ENCODE measurements at regions not wholly inside any gene's neighbourhood (a gene's known extent, or its start where the extent isn't known, plus 50 kb on each side); places are given as distances from the start of the nearest gene placed in this dataset.

DNA sequence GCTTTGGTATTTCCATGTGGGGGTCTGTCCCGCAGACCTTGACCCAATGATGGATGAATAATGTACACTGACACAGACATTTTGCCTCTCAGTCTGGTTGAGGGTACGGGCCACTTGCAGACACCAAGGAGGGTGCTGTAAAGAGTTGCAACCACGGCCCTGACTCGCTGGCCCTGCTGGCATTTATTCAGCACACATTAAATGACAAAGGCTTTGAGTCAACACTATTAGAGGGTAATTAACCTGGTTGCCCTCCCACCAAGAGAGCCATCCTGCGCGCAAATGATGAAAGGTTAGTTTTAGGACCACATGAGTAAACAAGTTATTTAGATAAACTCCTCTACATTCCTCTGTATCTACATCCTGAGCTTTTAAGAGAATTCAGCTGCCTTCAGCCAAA, 308.9 kb upstream of the MMS22L start:
- DNase-seq (ENCODE audit: low read depth): no peak

DNA sequence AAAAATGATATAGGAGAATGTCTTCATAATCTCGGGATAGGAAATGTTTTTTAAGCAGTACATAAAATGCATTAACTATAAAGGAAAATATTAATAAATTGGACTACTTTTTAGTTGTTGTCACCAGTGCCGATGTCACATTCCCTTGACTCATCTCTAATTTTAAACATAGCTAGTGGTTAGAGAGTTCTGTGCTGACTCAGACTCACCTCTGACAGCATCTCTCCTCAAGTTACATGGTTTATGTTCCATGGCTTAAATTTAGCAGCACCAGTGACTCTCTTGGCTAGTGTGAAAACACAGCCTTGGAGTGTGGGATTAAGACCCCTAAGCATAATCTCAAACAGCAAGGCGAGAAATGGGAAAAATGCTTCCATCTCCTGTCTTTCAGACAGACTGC, 311.8 kb upstream of the MMS22L start:
- DNase-seq (ENCODE audit: low read depth): no peak

DNA sequence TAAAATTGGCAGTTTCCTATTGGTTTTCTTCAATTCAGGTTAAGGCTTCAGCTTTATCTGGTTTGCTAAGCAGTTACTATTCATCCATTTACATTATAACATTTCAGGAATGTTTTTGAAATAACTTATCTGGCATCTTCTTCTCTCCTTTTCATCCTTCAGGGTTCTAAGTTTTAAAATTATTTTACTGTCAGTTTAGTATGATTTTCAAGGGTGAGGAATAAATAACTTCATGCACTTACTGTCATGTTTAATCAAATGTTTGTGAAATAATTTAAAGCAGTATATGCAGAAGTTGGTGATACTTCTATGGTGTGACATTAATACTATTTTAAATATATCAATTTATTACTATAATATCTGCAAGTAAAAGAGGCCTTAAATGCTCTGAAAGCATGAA, 338.1 kb upstream of the MMS22L start:
- DNase-seq (ENCODE audit: low read depth): no peak

DNA sequence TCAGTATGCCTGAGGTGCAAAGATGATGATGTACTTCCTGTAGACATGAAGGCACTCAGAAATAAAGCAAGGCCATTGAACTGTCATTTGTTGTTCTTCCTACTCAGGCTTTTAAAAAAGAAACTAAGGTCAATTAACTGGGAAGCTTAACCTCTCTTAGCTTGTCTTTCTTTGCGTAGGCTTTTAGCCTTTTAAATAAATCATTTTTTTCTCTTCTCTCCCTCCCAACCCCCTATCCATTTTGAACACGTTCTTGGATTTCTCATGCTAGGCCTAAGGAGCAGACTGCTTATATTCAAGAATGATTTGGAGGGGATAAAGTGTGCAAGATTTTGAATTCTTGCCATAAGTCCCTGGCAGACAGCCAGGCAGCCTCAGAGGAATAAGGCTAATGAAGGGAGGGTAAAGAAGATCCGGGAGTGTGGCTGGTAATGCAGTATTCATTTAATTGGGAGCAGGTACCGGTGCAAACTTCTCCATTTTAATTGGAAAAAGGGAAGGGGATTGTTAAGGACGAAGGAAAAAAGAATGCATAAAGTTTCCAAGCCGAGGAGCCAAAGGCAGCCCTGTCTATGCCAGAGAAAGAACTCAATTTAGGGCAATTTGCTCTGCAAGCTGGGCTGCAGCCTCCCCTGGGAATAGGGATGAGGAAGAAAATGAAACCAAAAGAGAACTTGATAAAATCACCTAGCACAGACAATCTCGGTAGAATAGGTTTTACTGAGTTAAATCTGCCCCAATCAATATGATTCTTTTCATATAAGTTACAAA, 343.8 kb upstream of the MMS22L start:
- DNase-seq (ENCODE audit: low read depth): no peak

DNA sequence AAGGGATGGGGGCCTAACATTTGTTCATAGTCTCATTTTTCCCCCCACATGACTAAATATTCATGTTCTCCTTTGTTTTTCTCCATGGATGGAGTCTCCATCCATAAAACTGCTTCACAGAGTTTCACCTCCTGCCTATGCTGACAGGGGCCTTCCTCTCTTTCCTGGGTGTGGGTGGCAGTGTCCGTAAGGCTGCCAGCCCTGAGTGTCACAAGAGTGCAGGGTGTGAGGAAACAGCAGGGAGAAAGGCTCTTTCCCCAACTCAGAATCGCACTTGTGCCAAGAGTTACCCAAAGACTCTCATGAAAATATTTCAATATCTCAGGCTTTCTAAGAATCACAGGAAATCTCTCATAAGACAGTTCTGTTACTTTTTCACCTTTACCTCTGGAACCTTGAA, 346.2 kb upstream of the MMS22L start:
- no peak for DNase-seq (ENCODE audit: low read depth)

DNA sequence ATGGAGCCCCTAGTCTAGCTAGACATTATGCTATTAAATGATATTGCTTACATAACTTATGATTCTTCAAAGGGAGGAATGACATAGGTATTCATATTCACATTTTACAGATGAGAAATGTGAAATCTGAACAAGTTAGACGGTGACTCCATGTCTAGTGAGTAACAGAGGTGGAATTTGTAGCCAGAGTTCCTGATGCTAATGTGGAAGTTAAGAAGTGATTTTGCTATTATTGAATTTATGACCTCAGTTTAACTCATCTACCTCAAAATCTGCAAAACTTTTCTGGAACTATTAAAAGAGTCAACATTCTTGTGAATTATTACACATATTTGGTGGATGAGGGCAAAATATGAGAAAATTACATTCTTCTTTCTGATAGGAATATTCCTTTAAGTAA, 347.6 kb upstream of the MMS22L start:
- DNase-seq (ENCODE audit: low read depth): no peak

DNA sequence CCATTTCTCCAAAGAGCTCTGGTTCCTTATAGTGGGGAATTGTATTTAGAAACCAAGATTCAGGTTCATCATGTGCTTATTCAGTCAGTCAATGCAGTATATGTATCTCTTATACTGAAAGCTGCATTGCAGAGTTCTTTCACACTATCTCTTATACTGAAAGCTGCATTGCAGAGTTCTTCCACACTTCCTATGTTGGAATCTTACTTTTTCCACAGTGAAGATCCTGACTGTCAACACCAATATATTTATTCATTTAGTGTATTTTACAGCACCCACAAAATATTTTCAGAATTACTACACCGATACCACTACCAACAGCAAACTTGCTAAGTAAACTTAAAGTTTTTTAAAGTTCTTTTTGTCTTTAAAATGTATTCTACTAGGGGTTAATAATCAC, 349.3 kb upstream of the MMS22L start:
- DNase-seq (ENCODE audit: low read depth): no peak

DNA sequence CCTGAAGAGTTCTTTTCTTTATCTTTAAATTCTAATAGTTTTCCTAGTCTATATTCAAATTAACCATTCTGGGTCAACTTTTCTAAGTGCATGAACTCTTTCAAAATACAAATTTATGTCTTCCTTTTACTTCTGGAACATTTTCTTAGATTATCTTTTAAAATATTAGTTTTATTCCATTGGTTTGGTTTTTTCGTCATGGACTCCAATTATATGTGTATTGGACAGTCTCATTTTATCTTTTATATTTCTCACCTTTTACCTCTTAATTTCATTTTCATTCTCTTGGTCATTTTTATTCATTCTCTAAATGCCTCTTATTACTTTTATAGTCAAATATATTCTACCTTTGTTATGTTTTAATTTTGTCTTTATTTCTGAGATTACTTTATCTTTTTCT, 356.7 kb upstream of the MMS22L start:
- no peak for DNase-seq (ENCODE audit: low read depth)

DNA sequence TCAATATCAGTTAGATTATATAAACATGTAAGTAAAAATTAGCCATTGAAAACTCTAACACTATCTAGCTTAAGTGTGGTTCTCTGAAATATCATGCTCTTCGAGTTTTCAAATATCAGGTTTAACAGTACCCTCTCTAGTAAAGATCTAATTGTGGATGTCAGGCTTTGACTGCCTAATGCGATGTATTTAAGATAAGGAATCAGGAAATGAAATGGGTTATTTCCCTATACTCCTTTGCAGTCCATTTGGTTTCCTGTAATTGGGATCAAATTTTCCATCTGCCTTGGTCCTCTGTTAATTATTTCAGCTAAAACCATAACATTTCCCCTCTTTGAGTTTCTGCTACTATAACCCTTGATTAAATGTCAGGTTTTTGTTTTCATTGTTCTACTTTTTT, 361.3 kb upstream of the MMS22L start:
- no peak for DNase-seq (ENCODE audit: low read depth)

DNA sequence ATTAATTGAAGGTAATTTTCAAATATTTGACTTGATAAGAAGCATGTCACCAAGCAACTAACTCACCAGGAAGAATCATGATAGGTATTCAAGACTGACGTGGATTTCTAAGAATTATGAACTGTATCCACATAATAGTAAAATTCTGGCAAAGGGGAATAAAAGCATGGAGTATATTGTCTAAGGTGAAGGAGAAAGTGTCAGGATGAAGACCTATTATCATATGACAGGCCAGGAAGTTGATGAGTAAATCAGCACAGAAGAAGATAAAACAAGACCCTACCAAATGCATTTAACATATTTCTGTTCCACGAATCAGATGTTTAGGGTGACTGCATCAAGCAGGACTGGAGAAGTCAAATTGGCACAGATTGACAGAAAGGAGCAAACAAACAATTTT, 362.7 kb upstream of the MMS22L start:
- no peak for DNase-seq (ENCODE audit: low read depth)

DNA sequence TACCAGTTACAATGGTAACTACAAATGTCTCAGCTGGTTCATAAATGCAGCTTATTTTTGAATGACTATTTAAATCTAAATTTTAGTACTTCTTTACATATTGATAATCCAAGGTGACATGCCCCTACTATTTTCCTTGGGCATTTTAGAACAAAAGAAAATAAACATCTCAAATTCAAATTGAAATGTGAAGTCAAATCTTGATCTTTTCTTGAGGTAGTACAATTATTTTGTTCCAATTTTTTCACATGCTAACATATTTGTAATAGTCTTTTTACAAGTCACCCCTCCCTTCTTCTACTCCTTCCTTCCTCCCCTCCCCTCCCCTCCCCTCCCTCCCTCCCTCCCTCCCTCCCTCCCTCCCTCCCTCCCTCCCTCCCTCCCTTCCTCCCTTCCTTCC, 370.1 kb upstream of the MMS22L start:
- no peak for DNase-seq (ENCODE audit: low read depth)

DNA sequence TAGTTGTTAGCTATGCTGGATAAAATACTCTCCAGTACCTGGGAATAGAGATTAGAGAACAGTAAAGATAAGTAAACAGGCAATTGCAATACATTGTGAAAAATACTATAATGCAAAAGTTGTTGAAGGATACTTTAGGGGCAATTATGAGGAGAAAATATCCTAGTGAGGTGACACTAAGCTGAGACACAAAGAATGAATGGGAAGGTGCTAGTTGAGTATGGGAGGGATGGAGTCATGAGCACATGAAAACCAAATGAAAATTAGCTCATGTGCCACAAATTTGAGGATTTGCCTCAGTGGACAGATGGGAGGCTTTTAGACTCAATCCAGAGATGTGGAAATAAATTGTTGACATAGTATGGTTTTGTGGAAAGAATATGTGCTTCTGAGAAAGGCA, 370.5 kb upstream of the MMS22L start:
- DNase-seq (ENCODE audit: low read depth): no peak

DNA sequence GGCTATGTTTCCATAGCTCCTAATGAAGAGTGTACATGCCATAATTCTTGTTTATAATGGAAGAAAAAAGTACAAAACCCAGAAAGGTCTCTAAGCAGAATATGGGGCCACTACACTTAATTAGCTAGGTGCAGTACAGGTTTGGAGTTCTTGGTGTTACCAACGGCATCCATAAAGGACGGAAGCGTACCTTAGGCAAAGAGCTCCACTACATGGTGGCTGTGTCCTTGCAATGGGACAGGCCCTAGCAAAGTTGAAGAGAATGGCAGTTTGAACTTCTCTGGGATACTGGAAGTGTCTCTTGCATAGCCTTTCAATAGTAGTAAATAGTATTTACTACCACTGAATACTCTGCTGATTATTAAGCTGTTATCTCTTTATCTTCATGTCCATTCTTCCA, 371.7 kb upstream of the MMS22L start:
- DNase-seq (ENCODE audit: low read depth): no peak

DNA sequence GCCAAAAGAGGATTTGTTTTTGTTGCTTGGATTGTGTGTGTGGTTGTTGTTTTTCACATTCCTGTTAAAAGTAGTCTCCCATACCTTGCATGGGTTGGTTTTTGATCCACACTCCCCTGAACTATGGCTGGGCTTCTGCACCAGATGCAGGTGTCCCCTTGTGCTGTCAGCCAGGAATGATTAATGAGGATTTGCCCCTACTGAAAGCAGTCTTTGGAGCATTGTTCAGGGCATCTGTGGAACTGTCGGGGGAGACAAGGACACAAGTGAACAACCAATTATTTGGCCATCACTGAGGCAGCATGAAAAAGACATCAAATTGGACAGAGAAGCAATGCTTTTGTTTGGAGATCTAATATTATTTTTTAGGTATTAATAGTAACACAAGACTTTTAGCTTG, 373.2 kb upstream of the MMS22L start:
- no peak for DNase-seq (ENCODE audit: low read depth)

DNA sequence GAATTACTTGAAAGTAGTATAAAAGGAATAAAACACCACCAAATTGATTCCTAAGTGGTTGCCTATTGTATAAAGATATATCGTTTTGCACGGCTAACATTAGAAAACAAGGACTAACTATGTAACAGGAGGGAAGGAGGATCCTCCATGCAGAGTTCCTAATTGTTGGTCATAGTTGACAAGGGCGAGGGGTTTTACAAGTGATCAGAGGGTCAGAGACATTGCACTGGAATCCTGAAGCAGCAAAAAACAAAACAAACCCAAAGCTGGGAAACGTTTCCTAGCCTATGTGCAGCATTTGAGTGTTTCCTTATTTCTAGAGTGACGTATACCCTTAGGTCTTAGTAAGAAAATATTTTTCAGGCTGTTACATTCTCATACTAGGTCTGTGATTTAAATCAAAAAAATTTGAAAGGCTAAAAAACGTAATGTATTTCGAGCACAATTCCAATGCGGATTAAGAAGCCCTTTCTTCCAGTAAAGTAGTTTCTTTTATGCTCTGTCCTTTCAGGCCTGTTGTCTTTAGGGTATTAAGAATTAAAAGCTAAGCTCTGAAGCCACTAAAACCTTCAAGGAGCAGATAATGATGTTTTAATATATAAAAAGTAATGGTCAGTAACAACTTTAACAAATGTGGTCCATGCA, 373.8 kb upstream of the MMS22L start:
- no peak for DNase-seq (ENCODE audit: low read depth)

DNA sequence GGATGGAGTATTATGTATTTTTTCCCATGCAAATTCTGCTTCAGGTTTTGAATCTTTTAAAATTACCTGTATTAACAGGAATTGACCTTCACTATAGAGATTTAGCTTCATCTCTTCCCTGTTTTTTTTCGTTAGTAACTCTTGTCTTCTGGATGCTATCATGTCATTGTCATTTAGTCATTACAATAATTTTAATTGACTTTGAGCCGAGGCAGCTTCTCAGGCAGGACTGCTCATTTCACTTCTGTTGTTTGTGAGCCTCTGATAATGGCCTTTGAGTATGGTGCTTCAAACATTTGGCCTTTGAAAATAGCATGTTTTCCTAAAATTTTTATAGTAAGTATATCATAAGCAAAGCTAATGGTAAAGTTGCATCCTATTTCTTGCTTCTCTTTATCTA, 375.1 kb upstream of the MMS22L start:
- DNase-seq (ENCODE audit: low read depth): no peak

DNA sequence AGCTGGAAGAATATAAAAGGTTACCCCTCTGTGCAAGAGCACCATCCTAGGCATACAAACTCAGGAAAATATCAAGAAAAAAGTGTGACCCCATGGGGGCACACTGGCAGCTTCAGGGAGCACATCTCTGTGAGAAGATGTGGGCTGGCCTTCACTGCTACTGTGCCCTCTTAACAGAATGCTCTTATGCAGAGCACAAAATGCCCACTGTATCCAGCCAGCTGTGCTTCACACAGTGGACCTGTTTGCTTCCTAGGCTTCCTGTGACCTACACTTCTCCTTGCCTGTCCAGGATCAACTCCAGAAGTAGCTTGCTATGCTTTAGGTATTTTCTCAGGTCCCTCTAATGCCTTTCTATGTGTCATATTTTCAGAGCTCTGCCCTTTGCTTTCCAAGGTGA, 380.2 kb upstream of the MMS22L start:
- no peak for DNase-seq (ENCODE audit: low read depth)

DNA sequence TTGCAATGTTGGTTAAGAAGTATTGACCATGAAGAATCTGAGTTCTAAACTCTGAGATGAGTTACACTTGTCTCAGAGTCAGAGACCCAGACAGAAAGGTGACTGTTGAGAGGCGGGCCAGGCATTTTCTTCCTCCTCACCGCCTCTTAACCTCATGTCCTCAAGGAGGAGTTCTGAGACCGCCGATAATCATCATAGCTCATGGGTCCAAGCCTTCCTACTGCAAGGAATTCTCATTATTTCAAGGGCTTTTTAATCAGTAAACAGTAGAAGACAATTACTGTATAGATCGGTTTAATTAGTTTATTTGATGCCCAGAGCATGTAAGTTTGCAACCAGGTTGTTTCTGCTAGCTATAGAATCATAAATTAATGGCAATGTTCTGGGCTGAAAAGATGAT, 382.4 kb upstream of the MMS22L start:
- no peak for DNase-seq (ENCODE audit: low read depth)

DNA sequence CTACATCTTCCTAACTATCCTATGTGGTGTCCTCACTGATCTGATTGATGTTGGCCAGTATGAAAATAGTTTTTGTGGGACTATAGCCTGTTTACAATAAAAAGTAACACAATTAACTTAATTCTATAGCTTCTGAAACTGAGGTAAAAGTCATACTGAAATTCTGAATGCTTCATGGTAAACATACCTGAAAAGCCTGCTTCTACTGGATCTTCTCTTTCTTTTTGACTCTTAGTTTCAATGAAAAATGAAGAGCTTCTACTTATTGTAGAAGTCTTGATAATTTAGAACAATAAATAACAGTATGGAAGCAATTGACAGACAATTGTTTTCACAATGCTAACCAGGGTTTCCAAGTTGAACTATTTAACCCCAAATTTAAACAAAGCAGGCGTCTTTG, 383.9 kb upstream of the MMS22L start:
- no peak for DNase-seq (ENCODE audit: low read depth)

DNA sequence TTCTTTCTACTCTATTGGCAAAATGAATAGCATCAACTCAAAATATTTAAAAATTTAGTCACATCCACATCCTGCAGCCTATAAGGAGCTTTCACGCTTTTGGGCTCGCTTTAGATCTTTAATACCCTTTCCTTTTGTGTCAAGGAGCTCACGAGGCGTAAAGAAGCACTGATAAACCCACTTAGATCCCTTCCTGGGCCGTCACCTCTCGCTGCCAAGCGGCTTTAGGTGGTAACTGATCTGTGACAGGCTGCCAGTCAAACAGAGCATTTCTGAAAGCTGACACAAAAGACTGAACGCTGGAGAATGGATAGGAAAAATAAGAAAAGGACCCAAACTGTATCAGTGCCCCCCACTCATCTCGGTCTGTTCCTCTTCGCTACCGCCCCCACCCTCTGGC, 385.7 kb upstream of the MMS22L start:
- no peak for DNase-seq (ENCODE audit: low read depth)

DNA sequence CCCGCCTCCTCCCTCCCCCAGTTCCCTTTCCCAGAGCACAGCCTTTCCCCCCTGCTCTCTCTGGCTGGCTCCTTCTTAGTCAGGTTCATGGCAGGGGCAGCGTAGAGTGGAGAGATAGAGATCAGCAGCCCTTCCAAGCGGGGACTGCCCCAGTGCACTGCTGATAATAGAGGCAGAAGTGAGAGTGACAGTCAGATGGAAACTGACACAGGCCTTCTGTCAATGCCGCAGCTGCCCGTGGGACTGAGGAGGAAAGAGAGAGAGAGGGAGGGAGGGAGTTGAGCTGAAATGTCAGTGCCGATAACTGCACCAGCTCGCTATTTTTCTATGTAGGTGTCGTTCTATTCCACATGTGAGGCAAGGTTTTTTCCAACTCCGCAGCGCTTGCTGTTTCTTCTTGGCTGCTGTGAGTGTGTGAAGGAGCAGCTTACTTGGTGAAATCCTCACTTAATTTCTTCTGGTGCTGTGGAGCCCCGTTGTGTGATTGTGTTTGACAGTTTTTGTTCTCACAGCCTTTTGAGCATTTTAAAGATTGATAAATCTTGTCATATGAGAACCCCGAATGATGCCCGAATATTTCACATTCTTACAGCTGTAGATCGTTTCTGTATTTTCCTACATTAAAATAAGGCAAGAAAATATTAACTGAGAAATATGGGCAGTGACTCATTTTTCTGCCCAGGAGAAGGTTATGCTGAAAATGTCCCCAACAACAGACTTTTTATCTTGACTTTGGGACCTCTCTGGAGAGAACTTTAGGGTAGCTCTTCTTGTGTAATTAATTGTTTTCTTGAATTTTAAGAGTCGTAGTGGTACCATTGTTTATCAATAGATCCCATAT, 386.4 kb upstream of the MMS22L start:
- DNase-seq (ENCODE audit: low read depth): no peak

DNA sequence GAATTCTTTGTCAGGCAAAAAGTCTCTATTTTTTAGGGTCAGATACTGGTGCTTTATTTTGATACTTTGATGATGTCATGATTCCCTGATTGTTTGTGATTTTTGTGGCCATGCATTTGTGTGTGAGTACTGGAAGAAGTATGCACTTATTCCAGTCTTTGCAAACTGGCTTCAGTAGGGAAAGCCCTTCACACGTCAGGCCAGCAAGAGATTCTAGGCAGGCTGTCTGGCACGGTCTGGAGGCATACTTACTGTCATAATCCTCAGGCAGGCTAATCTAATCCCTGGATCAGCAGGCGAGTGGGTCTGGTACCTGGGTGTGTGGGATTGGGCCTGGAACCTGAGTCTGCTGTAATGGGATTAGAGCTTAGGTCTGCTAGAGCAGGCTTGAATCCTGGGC, 391.8 kb upstream of the MMS22L start:
- no peak for DNase-seq (ENCODE audit: low read depth)

DNA sequence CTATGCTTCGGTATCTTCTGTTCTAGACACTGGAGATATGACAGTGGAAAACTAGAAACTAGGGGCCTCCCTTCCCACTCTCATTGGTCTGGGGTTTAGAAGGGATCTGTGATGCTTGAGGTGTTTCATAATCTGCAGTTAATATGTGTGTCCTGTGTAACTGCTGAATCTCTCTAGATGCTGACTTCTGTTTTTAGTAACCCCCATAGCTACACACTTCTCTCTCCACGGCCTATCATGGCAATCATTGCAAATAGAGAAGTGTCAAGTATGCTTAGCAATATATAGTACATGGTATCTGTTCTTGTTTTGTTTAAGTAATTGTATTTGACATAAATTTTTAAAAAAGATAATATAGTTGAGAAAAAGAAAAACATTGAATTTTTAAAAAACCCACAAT, 394.6 kb upstream of the MMS22L start:
- DNase-seq (ENCODE audit: low read depth): no peak
